Left ventricle myocardium inferior (tissue), 1 donor: ENCODE measurements at regions not wholly inside any gene's neighbourhood (a gene's known extent, or its start where the extent isn't known, plus 50 kb on each side); places are given as distances from the start of the nearest gene placed in this dataset.

Experiments used
- DNase-seq: peaks from one replicate; pipeline ENCODE4 v3.0.0-alpha.2; 2020
- H3K27ac ChIP-seq: fragments of 200-600 bp; replicated peaks from 2 replicates; pipeline ENCODE4 v1.8.0; 2021
- H3K27me3 ChIP-seq: fragments of 200-600 bp; 2 replicates; pipeline ENCODE4 v1.8.0; 2021; ENCODE audit warnings: low read depth
- H3K36me3 ChIP-seq: fragments of 200-600 bp; 2 replicates; pipeline ENCODE4 v1.8.0; 2021
- H3K4me1 ChIP-seq: fragments of 200-600 bp; 2 replicates; pipeline ENCODE4 v1.8.0; 2021
- H3K4me3 ChIP-seq: fragments of 200-600 bp; 2 replicates; pipeline ENCODE4 v1.8.0; 2021; ENCODE audit warnings: mild to moderate bottlenecking, moderate library complexity
- H3K9me3 ChIP-seq: fragments of 200-600 bp; replicated peaks from 2 replicates; pipeline ENCODE4 v1.8.0; 2021
- CTCF ChIP-seq: fragments of 200-600 bp; IDR thresholded peaks from 2 replicates; pipeline ENCODE4 v1.8.0; 2021; ENCODE audit warnings: antibody characterized with exemption, mild to moderate bottlenecking, borderline replicate concordance
- intact Hi-C: fragments of 100-400 bp; cut with micrococcal nuclease; formaldehyde crosslinking; loops from one replicate; pipeline ENCODE4 v1.11.0; 2022
- donor health status: DM: no; HTN: yes; CAD: no; lungs with severe emphysema.

GRCh38 chr5:166330036-166330435 lies 1961.4 kb upstream of the WWC1 start:
- H3K27ac ChIP-seq, result no peak overlapping the region
- intact Hi-C loops, result no loop called here
- no peaks in the 10 kb centered on the region for H3K9me3 ChIP-seq
- H3K36me3 ChIP-seq, result no peaks in the 10 kb centered on the region
- no peaks in the 10 kb centered on the region for H3K27me3 ChIP-seq
- DNase-seq, result no peak
- no peak for TF ChIP-seq CTCF
- H3K4me1 ChIP-seq, result no peaks in the 10 kb centered on the region
- no peak overlapping the region for H3K4me3 ChIP-seq

DNA sequence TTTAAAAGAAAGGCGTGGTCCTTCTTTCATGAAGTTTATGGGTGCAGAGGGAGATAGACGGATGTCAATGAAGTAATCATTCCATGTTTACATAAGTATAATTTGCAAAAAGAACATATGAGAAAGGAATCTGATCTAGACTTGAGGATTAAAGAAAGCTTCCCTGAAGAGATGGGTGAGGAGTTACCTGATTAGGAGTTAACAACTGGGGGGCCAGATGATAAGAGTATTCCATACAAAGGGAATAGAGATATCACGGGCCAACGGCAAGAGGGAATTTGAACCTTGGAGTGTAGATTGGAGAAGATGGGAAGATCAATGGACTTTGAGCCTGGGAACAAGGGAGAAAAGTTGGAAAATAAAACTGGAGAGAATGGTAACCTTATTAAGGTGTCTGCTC lies 1959.9 kb upstream of the WWC1 start:
- H3K36me3 ChIP-seq, result no peaks in the 10 kb centered on the region

DNA sequence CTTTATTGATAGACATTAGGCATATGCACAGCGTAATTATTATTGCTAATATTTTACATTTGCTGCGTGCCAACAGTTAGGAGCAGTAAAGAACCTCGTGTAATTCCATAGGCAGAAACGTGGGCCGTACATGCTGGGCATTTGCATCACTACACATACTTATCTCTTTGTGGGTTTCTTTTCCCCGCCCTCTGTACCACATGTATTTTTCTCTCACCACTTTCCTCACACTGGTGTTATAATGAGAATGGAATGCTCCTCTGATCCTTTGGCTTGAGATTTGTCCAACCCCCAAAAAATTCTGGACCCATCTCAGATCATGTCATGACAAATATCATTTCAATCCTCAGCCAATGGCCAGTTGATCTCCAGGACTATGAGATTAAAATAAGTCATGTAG lies 1952.6 kb upstream of the WWC1 start:
- Histone ChIP-seq H3K27me3 (no peaks in the 10 kb centered on the region), H3K4me1 (no peaks in the 10 kb centered on the region), H3K4me3 (no peak overlapping the region), H3K9me3 (no peaks in the 10 kb centered on the region), H3K27ac (no peak overlapping the region), H3K36me3 (no peaks in the 10 kb centered on the region)
- no peak for TF ChIP-seq CTCF
- DNase-seq, result no peak
- intact Hi-C loops, result no loop called here

More for the DNA sequence above, 1959.9 kb upstream of the WWC1 start:
- H3K4me3 ChIP-seq, result no peak overlapping the region
- intact Hi-C loops, result no loop called here
- no peak for DNase-seq
- no peaks in the 10 kb centered on the region for H3K4me1 ChIP-seq
- H3K27me3 ChIP-seq, result no peaks in the 10 kb centered on the region
- H3K9me3 ChIP-seq, result no peaks in the 10 kb centered on the region
- no peak for TF ChIP-seq CTCF
- H3K27ac ChIP-seq, result no peak overlapping the region

GRCh38 chr5:166340039-166340438 lies 1951.4 kb upstream of the WWC1 start:
- intact Hi-C loops, result no loop called here
- Histone ChIP-seq H3K36me3 (no peaks in the 10 kb centered on the region), H3K4me1 (no peaks in the 10 kb centered on the region), H3K27ac (no peak overlapping the region), H3K27me3 (no peaks in the 10 kb centered on the region), H3K4me3 (no peak overlapping the region), H3K9me3 (no peaks in the 10 kb centered on the region)
- DNase-seq, result no peak
- no peak for TF ChIP-seq CTCF

DNA sequence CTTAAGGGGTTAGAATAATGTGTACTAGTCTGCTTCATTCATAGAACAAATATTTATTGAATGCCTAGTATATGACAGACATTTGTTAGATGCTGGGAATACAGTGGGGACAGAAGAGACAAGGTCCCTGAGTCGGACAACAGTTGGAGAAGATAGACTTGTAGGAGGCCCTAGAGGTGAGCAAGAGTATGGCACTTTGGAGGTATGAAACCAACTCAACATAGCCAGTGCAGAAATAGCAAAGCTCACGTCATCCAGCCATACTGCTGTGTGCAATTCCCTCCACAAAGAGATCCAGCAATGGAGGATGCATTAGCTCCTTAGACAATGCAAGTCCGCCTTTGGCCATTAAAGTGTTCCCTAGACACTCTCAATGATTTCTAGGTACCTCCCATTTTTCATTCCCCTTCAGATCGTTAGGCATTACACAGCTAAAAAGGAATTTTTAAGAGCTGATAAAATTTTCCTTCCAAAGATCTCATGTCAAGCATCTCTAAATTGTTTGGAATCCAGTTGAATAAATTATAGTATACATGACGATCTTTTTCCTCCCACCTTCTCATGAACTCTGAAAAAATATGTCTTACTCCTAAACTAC lies 1949.6 kb upstream of the WWC1 start:
- no peaks in the 10 kb centered on the region for H3K4me1 ChIP-seq
- no peaks in the 10 kb centered on the region for H3K36me3 ChIP-seq
- H3K27me3 ChIP-seq, result no peaks in the 10 kb centered on the region
- H3K4me3 ChIP-seq, result no peak overlapping the region
- no peaks in the 10 kb centered on the region for H3K9me3 ChIP-seq
- intact Hi-C loops, result no loop called here
- no peak overlapping the region for H3K27ac ChIP-seq
- peak; percentile 10 for TF ChIP-seq CTCF
- DNase-seq, result no peak

- Histone ChIP-seq H3K9me3 (no peaks in the 10 kb centered on the region), H3K4me1 (no peaks in the 10 kb centered on the region), H3K27ac (no peak overlapping the region), H3K36me3 (no peaks in the 10 kb centered on the region), H3K27me3 (no peaks in the 10 kb centered on the region), H3K4me3 (no peak overlapping the region)
- no peak for DNase-seq
- no peak for TF ChIP-seq CTCF
- intact Hi-C loops, result no loop called here
These were observed 1949.0 kb upstream of the WWC1 start for GRCh38 chr5:166342402-166342801.
